ENCODE measurements at regions not wholly inside any gene's neighbourhood (a gene's known extent, or its start where the extent isn't known, plus 50 kb on each side); places are given as distances from the start of the nearest gene placed in this dataset.
"Not testable (repeated sequence)": the region's sequence is repeated elsewhere in the genome, so short reads cannot be mapped to it uniquely, and the experiment has no call there.

DNA sequence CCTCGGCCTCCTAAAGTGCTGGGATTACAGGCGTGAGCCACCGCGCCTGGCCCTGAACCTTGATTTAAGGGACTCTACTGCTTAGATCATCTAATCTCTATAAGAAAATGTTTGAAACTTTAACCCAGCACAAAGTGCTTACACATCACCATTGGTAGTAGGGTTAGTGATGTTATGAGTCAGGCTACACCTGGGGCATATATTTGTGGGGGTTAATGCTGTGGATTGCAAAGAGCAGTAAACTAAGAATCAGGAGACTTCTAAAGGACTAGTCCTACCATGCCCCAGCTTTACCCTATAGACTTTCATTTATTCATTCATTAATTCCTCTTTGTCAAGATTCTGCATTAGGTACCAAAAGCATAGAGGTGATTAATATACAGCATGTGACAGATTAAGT lies 880.5 kb downstream of the TTLL7 start:
- no peaks in the 10 kb centered on the region for H3K27me3 ChIP-seq
- H3K4me3 ChIP-seq = no peak overlapping the region
- no peak overlapping the region for H3K27ac ChIP-seq
- TF ChIP-seq, protein P1, sequence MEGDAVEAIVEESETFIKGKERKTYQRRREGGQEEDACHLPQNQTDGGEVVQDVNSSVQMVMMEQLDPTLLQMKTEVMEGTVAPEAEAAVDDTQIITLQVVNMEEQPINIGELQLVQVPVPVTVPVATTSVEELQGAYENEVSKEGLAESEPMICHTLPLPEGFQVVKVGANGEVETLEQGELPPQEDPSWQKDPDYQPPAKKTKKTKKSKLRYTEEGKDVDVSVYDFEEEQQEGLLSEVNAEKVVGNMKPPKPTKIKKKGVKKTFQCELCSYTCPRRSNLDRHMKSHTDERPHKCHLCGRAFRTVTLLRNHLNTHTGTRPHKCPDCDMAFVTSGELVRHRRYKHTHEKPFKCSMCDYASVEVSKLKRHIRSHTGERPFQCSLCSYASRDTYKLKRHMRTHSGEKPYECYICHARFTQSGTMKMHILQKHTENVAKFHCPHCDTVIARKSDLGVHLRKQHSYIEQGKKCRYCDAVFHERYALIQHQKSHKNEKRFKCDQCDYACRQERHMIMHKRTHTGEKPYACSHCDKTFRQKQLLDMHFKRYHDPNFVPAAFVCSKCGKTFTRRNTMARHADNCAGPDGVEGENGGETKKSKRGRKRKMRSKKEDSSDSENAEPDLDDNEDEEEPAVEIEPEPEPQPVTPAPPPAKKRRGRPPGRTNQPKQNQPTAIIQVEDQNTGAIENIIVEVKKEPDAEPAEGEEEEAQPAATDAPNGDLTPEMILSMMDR (IDR thresholded peaks at IDR 0.05) = no peak
- H3K9me3 ChIP-seq = no peaks in the 10 kb centered on the region
- intact Hi-C loops (cut with DNase I) = no loop called here
- H3K36me3 ChIP-seq = no peaks in the 10 kb centered on the region
- DNase-seq = no peak
- ATAC-seq = no peak
- no peak for FAIRE-seq
- no peaks in the 10 kb centered on the region for H3K4me1 ChIP-seq
- WGBS, 2 donors = 97 to 98% methylated on average over 4 of the region's 4 CpGs

DNA sequence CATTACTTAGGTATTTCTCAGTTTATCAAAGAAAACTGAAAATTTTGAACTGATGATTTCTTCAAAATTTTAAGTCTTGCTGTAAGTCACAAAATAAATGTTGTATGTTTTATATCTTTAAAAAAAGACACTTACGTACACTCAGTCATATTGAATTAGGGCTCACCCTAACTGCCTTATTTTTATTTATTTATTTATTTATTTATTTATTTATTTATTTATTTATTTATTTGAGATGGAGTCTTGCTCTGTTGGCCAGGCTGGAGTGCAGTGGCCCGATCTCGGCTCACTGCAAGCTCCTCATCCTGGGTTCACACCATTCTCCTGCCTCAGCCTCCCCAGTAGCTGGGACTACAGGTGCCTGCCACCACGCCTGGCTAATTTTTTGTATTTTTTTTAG lies 881.9 kb downstream of the TTLL7 start:
- H3K4me3 ChIP-seq; H3K9me3 ChIP-seq; H3K36me3 ChIP-seq; intact Hi-C loops (cut with DNase I); H3K27me3 ChIP-seq; ATAC-seq; FAIRE-seq; H3K27ac ChIP-seq; H3K4me1 ChIP-seq; DNase-seq: not testable (repeated sequence)
- WGBS, 2 donors = 97 to 98% methylated on average over 4 of the region's 4 CpGs

DNA sequence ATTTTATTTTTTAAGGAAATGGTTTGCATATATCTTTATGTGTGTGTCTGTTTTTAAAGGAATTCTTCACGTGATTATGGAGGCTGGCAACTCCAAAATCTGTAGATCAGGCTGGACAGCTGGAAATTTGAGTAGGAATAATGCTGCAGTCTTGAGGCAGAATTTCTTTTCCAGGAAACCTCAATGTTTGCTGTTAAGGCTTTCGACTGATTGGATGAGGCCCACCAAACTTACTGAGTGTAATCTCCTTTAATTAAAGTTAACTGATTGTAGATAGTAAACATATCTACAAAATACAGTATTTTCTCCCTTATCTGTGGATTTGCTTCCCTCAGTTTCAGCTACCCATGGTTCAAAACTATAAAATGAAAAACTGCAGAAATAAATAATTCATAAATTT lies 883.1 kb downstream of the TTLL7 start:
- ATAC-seq (no peak), DNase-seq (no peak), FAIRE-seq (no peak)
- Histone ChIP-seq H3K4me1 (no peaks in the 10 kb centered on the region), H3K36me3 (no peaks in the 10 kb centered on the region), H3K27me3 (no peaks in the 10 kb centered on the region), H3K9me3 (no peaks in the 10 kb centered on the region), H3K4me3 (no peak overlapping the region), H3K27ac (no peak overlapping the region)
- intact Hi-C loops (cut with DNase I) = no loop called here
- WGBS, 2 donors = 66 to 89% methylated on average over 2 of the region's 2 CpGs
- TF ChIP-seq, protein P1 (IDR thresholded peaks at IDR 0.05) = no peak

DNA sequence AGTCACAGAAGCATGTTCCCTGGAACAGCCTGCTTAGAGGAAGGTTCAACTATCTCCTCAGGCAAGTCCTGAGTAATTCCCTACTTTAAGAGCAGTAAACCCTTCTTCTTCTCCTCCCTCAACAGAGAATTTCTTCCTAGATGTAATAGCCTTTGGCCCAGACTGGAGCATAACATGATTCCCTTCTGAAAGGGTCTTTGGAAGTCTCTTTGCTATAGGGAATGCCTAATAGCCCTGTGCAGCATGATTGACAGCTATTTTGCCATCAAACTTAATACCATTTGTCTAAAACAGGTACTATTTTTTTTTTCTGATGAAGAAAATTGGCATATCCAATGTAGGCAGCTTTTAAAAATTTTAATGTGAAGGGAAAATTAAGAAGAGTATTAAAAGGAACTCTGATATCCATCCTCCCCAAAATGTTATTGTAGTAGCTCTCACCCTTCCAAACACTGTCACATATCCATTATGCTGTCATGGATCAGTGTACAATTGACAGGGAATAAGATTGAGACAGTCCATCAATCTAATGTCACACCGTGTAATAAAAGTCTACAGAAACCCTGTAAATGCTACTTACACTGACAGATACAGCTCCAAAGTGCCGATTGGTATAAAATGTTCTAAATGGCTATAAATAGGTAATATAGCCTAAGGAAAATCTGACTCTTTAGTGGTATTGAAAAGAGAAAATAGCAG lies 884.6 kb downstream of the TTLL7 start:
- Histone ChIP-seq H3K36me3 (no peaks in the 10 kb centered on the region), H3K27ac (no peak overlapping the region), H3K9me3 (no peaks in the 10 kb centered on the region), H3K27me3 (no peaks in the 10 kb centered on the region), H3K4me3 (no peak overlapping the region), H3K4me1 (no peaks in the 10 kb centered on the region)
- WGBS, 2 donors = 90 to 91% methylated on average over 2 of the region's 2 CpGs
- intact Hi-C loops (cut with DNase I) = no loop called here
- TF ChIP-seq, protein P1 (IDR thresholded peaks at IDR 0.05) = no peak
- ATAC-seq = no peak
- DNase-seq = no peak
- FAIRE-seq = no peak

DNA sequence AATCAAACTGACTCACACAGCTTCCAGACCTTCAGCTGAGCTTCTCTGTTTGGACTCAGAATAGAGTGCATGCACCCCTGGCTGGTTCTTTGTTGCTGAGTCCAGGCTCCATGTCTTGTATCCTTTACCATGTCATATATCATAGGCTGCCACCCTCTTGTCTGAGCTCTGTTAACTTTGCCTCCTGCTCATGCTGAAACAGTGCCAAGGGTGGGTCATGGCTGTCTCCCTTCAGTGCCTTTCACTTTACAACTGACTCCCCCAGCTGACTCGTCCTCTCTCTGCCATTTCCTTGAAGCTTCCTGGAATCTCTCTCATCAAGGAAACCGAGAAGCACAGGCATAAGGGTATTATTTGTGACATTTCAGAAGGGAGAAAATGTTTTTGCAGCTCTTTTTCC lies 885.3 kb downstream of the TTLL7 start:
- TF ChIP-seq, protein P1 (IDR thresholded peaks at IDR 0.05) = no peak
- no peak for DNase-seq
- intact Hi-C loops (cut with DNase I) = no loop called here

More for the DNA sequence above, 885.3 kb downstream of the TTLL7 start:
- Histone ChIP-seq H3K9me3 (no peaks in the 10 kb centered on the region), H3K27ac (no peak overlapping the region), H3K36me3 (no peaks in the 10 kb centered on the region), H3K27me3 (no peaks in the 10 kb centered on the region), H3K4me1 (no peaks in the 10 kb centered on the region), H3K4me3 (no peak overlapping the region)
- 83 to 86% methylated on average over 2 of the region's 2 CpGs for WGBS, 2 donors
- FAIRE-seq (no peak), ATAC-seq (no peak)

All from pancreas (tissue), 10 donors.